Astrocyte (in vitro differentiated cells and primary cell): ENCODE measurements at regions not wholly inside any gene's neighbourhood (a gene's known extent, or its start where the extent isn't known, plus 50 kb on each side); places are given as distances from the start of the nearest gene placed in this dataset.

ENCODE experiments used
- EZH2 ChIP-seq: IDR thresholded peaks from 2 replicates; pipeline ENCODE4 v1.6.1; 2012; ENCODE audit warnings: mild to moderate bottlenecking, low read length, inconsistent platforms; ENCODE audit not compliant: insufficient read depth
- TF ChIP-seq, protein P1 (sequence below): IDR thresholded peaks from 2 replicates; pipeline ENCODE4 v1.5.1; 2011; ENCODE audit warnings: low read depth, mild to moderate bottlenecking, inconsistent platforms, low read length, moderate library complexity; ENCODE audit not compliant: insufficient read depth

DNA sequence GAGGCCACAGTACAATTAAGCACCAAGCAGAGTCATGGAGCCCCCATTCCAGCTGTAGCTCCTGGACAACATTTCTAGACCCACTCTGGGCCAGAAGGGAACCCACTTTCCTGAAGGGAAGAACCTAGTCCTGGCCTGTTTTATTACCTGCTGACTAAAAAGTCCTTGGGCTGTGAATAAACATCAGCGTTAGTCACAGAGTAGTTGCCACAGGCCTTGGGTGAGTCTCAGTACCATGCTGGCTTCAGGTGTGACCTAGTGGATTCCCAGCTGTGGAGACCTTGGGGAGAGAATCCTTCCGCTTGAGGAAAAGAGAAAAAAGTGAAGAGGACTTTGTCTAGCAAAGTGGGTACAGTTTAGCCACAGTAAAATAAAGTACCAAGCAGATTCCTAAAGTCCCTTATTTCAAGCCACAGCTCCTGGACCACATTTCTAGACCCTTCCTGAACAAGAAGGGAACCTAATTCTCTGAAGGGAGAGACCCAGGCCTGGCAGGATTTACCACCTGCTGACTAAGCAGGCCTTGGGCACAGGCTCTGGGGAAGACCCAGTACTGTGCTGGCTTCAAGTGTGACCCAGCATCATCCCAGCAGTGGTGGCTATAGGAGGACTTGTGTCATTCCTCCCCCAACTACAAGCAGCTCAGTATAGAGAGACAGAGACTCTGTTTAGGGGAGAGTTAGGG lies 118.3 kb upstream of the KCNH8 start:
- TF ChIP-seq, protein P1, sequence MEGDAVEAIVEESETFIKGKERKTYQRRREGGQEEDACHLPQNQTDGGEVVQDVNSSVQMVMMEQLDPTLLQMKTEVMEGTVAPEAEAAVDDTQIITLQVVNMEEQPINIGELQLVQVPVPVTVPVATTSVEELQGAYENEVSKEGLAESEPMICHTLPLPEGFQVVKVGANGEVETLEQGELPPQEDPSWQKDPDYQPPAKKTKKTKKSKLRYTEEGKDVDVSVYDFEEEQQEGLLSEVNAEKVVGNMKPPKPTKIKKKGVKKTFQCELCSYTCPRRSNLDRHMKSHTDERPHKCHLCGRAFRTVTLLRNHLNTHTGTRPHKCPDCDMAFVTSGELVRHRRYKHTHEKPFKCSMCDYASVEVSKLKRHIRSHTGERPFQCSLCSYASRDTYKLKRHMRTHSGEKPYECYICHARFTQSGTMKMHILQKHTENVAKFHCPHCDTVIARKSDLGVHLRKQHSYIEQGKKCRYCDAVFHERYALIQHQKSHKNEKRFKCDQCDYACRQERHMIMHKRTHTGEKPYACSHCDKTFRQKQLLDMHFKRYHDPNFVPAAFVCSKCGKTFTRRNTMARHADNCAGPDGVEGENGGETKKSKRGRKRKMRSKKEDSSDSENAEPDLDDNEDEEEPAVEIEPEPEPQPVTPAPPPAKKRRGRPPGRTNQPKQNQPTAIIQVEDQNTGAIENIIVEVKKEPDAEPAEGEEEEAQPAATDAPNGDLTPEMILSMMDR, result no peak
- TF ChIP-seq EZH2, result no peak
